ENCODE measurements at regions not wholly inside any gene's neighbourhood (a gene's known extent, or its start where the extent isn't known, plus 50 kb on each side); places are given as distances from the start of the nearest gene placed in this dataset.

GRCh38 chr2:78162202-78162601, 640.0 kb upstream of the LRRTM4 start (continued):
- TF ChIP-seq ZSCAN9 (CRISPR knock-in tag; IDR thresholded peaks at IDR 0.05; ENCODE audit: borderline replicate concordance) (peak; percentile 55; the same call in 1 of the 2 replicates), SMAD3 (CRISPR knock-in tag; IDR thresholded peaks at IDR 0.05) (peak; percentile 91), ZNF850 (CRISPR knock-in tag; conservative IDR thresholded peaks at IDR 0.05) (no peak), ZNF839 (CRISPR knock-in tag; IDR thresholded peaks at IDR 0.05; ENCODE audit: borderline replicate concordance) (no peak), ERF (CRISPR knock-in tag; IDR thresholded peaks at IDR 0.05) (peak; percentile 57; the same call in 1 of the 2 replicates), NFE2 (CRISPR knock-in tag; IDR thresholded peaks at IDR 0.05) (no peak), NFYC (CRISPR knock-in tag; IDR thresholded peaks at IDR 0.05) (no peak), ZEB1 (IDR thresholded peaks at IDR 0.05; ENCODE audit: insufficient replicate concordance, low read depth) (peak; percentile 65), ZNF766 (CRISPR knock-in tag; IDR thresholded peaks at IDR 0.05; ENCODE audit: borderline replicate concordance) (no peak), KDM6A (CRISPR knock-in tag; IDR thresholded peaks at IDR 0.05; ENCODE audit: low read depth) (0 out of 2 replicates have a peak, but pooled peaks have one; percentile 44), THAP8 (CRISPR knock-in tag; IDR thresholded peaks at IDR 0.05; ENCODE audit: borderline replicate concordance) (no peak), ZBTB2 (CRISPR knock-in tag; IDR thresholded peaks at IDR 0.05; ENCODE audit: low read depth) (no peak), ARNT2 (CRISPR knock-in tag; IDR thresholded peaks at IDR 0.05; ENCODE audit: low read depth) (no peak), ZNF263 (CRISPR knock-in tag; IDR thresholded peaks at IDR 0.05) (no peak), HNRNPK (IDR thresholded peaks at IDR 0.05; ENCODE audit: low read depth, low read length, poor library complexity, severe bottlenecking) (no peak), U2AF1 (optimal IDR thresholded peaks at IDR 0.05; ENCODE audit: low read depth, low read length) (no peak), CREM (IDR thresholded peaks at IDR 0.05) (peak; percentile 89), CREM (CRISPR knock-in tag; IDR thresholded peaks at IDR 0.05) (no peak), ESRRA (CRISPR knock-in tag; IDR thresholded peaks at IDR 0.05; ENCODE audit: low read depth) (no peak), SOX5 (CRISPR knock-in tag; IDR thresholded peaks at IDR 0.05; ENCODE audit: borderline replicate concordance) (peak; percentile 95), ZNF749 (CRISPR knock-in tag; IDR thresholded peaks at IDR 0.05; ENCODE audit: borderline replicate concordance) (no peak), HNF4G (IDR thresholded peaks at IDR 0.05; ENCODE audit: borderline replicate concordance, low read depth, low read length) (peak; percentile 59; the same call in 1 of the 2 replicates), HNF4G (CRISPR knock-in tag; IDR thresholded peaks at IDR 0.05; ENCODE audit: borderline replicate concordance, low read depth) (0 out of 2 replicates have a peak, but pooled peaks have one; percentile 37), ZNF740 (CRISPR knock-in tag; IDR thresholded peaks at IDR 0.05) (no peak), ZNF781 (CRISPR knock-in tag; IDR thresholded peaks at IDR 0.05; ENCODE audit: borderline replicate concordance, not compliant biosample characterization) (no peak)
- TF ChIP-seq, protein P1, sequence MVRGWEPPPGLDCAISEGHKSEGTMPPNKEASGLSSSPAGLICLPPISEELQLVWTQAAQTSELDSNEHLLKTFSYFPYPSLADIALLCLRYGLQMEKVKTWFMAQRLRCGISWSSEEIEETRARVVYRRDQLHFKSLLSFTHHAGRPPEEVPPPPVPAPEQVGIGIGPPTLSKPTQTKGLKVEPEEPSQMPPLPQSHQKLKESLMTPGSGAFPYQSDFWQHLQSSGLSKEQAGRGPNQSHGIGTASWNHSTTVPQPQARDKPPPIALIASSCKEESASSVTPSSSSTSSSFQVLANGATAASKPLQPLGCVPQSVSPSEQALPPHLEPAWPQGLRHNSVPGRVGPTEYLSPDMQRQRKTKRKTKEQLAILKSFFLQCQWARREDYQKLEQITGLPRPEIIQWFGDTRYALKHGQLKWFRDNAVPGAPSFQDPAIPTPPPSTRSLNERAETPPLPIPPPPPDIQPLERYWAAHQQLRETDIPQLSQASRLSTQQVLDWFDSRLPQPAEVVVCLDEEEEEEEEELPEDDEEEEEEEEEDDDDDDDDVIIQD (CRISPR knock-in tag; IDR thresholded peaks at IDR 0.05; ENCODE audit: low read depth): no peak; the same call in none of the 2 replicates
- TF ChIP-seq, protein P2, sequence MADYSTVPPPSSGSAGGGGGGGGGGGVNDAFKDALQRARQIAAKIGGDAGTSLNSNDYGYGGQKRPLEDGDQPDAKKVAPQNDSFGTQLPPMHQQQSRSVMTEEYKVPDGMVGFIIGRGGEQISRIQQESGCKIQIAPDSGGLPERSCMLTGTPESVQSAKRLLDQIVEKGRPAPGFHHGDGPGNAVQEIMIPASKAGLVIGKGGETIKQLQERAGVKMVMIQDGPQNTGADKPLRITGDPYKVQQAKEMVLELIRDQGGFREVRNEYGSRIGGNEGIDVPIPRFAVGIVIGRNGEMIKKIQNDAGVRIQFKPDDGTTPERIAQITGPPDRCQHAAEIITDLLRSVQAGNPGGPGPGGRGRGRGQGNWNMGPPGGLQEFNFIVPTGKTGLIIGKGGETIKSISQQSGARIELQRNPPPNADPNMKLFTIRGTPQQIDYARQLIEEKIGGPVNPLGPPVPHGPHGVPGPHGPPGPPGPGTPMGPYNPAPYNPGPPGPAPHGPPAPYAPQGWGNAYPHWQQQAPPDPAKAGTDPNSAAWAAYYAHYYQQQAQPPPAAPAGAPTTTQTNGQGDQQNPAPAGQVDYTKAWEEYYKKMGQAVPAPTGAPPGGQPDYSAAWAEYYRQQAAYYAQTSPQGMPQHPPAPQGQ (CRISPR knock-in tag; IDR thresholded peaks at IDR 0.05; ENCODE audit: borderline replicate concordance): no peak

All from HepG2 (cell line).